Forelimb muscle (tissue), 1 donor: ENCODE measurements at regions not wholly inside any gene's neighbourhood (a gene's known extent, or its start where the extent isn't known, plus 50 kb on each side); places are given as distances from the start of the nearest gene placed in this dataset.

Source experiments
- DNase-seq: peaks from one replicate; pipeline ENCODE4 v3.0.0-alpha.2; 2013; ENCODE audit warnings: low read depth

DNA sequence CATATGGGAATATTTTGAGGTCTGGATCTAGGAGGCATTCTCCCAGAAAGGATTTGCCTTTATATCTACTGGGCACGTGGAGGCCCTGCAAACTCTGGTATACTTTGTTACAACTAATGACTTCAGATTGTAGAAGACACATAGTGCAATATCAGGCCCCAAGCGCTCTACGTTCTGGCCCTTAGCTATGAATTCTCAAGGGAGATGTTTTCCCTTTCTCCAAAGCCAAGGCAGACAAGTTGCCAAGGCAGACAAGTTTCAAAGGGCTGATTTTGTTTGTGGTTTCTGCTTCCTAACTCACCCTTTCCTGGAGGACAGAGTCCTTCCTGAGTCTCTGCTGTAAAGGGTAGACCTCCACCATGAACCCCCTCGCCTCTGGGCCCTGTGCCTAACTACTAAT lies 99.4 kb upstream of the CTTNBP2 start:
- DNase-seq = no peak

DNA sequence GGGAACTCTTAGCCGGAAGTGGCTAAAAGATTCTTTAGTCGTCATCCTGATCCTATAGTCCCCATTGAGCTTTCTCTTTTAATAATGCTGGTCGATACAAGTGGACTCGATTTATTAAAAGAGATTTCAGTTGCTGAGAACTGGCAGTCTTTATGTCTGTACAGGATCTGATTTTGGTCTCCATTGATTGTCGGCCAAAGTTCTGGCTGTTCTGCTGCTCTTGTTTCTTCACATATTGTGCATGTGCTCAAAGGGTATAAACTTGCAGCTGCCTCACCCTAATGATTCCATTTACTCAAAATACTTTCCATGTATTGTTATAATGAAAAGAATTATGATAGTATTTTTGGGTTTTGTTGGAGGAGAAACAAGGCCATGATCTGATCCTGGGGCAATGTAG lies 100.7 kb upstream of the CTTNBP2 start:
- DNase-seq = no peak

DNA sequence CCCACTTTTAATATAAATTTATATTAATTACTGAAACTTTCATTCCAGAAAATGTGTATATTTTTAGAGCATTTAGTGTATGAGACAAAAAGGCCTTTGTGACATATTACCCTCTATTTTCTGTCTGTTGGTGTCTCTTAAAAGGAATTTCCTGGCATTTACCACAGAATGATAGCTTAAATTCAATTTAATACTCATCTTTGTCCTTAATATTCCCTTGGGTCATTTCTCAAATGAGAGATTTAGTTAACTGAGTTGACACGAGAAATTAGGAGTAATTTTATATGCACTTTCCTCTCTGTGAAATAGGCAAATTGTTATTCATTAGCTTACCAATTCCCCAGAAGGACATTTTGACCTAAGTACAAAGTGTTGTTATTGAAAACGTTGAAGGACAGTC lies 101.7 kb upstream of the CTTNBP2 start:
- DNase-seq = no peak

DNA sequence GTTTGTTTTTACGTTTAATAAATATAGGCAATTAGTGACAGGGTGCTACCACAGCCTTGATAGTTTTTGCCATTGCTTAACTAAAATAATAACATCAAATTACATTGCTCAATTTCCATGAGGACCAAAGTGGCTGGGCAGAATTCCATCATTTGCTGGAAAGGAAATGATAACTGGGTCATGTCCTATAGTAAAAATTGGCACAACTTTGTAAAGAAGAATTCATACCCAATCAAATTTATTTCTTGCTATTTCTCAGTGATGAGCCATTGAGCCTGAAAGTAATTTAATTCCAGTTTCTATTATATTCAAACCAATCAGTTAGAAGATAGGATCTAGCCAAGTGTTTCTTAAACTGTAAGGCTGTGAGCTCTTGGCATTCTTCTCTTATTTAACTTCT lies 102.2 kb upstream of the CTTNBP2 start:
- DNase-seq = no peak

DNA sequence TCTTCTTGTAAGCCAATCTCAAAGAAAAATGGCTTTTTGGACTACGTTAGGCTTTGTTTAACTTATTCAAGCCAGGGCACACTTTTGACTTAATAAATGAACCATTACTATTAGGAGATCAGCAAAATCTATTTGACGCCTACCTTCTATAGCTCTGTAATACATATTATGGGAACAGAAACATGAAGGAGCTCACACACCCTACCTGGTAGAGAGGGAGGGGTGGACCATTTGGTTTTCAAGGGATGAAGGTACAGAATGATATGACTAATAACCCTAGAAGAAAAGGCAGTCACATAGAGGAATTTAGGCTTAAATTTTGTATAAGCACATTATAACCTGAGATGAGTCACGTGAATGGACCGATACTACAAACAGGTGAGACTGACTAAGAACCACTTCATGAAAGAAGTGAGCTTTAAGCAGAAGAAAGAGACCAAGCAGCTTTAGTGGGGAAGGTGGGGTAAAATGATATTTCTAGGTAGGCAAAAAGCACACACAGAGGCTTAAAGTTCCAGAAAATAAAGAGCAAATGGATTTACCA lies 106.8 kb upstream of the CTTNBP2 start:
- no peak for DNase-seq

DNA sequence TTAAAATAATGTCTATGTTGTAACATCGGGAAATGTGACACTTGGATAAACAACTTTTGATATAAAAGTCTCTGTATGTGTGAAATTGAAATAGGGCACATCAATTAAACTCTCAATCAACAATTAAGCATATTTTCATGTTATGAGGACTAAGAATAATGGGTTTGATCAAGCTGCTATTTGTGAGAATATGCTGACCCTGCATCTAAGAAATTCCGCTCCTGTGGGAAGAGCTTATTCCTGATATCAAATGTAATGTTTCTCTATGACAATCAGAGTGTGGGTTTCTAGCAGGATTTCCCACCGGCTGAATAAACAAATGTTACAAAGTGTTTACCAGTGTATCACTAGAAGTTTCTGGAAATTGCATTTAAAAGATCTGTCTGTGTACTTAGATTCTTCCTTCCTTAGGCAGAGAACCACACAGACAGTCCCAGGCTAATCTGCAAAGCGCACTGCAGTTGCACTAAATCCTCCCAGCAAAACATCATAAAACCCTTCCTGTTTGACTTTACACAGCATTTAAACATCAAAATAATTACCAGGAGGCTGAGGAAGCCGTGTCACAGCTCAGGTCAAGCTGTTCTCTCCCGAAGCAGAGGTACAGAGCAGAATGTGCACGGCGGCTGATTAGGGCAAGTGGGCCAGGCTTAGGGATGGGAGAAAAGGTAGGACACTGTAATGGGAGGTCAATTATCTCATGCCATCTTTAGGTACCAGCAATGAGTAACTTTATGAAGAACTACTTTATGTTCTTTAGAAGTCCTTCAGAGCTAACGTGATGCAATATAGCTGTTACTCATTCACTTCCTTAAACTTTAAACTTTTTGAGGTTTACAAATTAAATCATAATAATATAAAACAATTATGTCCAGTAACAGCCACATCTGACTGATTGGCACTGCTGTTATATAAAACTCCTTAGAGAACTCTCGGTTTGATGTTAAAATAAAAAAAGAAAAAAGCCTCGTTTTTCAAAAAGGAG lies 109.1 kb upstream of the CTTNBP2 start:
- DNase-seq = no peak

DNA sequence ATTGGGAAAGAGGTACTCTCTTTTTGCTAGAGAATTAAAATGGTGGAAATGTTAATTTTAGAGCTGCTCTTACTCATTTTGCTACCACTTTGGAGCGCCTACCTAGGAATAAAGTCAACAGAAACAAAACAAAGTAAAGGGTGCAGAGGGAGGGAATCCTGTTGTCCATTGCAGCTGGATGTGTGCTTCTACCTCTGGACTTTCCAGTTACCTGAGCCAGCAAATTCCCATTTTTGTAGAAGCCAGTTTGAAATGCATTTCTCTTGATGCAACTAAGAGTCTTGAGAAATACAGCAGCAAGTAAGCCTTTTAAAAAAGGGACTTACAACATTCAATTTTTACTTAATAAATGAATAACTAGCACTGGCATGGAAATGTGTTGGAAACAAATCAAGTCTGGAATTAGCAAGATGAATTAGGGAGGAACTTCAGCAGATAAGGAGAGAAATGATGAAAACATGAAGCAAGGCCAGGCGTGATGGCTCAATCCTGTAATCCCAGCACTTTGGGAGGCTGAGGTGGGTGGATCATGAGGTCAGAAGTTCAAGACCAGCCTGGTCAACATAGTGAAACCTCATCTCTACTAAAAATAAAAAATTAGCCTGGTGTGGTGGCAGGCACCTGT lies 113.5 kb upstream of the CTTNBP2 start:
- no peak for DNase-seq

DNA sequence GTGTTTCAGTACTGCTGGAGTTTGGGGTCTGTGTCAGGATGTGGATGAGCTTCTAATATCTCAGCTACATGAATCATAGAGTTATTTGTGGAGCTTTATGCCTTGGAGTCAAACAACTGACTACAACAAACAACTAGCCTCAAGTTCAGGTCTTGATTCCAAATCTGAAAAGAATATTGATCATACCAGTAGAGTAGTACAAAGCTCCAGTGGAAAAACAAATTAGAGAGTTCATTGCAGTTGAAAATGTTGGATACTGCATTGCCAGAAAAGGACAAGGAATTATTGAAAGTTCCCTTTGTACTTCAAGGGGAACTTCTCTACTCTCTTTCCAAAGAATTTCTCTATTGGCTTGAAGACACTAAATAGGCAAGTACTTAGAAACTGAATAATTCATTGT lies 117.6 kb upstream of the CTTNBP2 start:
- DNase-seq = no peak

DNA sequence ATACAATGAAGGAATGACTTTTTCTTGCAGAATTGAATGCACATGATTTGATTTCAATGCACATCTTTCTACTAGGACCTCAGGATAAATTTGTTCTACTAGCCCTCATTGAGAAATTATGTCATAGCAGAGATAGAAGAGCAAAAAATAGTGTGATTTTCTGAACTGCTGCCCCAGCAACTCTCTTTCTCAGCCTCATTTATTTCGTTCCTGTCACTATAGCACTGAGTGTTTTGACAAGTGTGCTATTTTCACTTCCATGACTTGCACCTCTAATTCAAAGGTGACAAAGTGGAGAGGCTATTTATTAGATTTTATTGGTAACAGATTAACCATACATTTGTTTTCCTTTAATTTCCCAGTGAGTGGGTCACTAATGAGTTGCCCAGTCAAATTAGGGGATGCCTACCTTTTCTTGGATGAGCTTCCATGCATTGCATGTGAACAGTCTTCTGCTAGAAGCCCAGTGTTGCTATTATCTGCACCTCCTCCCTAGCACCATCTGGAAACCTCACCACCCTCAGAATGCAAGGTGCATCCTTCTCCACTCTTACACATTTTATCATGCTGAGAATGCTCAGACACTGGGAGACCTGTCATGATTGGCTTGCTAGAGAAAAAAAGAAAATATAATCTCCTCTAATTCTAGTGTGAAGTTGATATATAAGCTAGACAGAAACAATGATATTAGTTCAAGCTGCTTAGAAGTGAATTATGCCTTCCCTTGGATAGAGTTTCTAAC lies 119.6 kb upstream of the CTTNBP2 start:
- no peak for DNase-seq

DNA sequence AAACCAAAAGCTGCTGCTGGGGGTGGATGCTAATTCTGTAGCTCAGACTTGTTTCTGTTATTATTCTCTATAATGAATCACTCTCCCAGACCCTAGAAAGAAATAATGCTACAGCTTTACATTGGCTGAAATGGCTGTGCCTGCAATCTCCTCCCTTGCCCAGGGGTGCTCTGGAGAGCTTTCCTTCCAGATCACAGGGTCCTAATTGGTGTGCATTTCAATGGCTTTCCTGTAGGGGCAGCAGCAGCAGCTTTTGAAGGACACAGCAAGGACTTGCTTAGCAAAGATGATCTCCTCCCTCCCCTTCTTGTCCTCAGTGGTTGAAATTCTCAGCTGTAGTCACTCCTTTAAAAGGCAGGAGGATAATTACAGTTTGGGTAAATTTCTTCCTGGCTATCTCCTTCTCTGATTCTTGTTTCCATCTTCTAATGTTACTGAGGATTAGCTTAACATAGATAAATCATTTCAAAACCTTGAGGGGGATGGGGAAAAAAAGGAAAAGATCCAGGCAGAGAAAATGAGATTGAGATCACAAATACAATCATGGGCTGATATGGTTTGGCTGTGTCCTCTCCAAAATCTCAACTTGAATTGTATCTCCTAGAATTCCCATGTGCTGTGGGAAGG lies 120.2 kb upstream of the CTTNBP2 start:
- no peak for DNase-seq

DNA sequence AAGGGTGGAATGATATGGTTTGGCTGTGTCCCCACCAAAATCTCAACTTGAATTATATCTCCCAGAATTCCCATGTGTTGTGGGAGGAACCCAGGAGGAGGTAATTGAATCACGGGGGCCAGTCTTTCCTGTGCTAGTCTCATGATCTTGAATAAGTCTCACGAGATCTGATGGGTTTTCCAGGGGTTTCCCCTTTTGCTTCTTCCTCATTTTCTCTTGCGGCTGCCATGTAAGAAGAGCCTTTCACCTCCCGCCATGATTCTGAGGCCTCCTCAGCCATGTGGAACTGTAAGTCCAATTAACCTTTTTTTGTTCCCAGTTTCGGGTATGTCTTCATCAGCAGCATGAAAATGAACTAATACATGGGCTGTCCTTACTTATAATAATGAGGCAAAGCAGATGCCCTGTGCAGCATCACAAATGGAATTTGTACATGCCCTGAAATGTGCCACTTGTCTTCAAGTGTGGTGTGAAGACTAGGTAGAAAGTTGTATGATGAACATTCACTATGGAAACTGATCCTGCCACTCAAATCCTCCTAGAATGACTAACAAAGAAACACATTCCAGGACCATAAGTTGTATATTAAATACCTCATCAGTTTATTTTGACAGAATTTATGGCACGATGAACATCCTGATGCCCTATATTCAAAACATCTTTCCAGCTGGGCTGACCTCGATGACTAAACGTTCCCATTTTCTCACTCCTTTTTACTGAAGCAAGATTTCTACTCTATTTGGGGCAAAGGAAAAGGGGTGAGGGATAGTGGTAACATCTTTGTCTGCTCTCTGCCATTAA lies 122.8 kb upstream of the CTTNBP2 start:
- no peak for DNase-seq

DNA sequence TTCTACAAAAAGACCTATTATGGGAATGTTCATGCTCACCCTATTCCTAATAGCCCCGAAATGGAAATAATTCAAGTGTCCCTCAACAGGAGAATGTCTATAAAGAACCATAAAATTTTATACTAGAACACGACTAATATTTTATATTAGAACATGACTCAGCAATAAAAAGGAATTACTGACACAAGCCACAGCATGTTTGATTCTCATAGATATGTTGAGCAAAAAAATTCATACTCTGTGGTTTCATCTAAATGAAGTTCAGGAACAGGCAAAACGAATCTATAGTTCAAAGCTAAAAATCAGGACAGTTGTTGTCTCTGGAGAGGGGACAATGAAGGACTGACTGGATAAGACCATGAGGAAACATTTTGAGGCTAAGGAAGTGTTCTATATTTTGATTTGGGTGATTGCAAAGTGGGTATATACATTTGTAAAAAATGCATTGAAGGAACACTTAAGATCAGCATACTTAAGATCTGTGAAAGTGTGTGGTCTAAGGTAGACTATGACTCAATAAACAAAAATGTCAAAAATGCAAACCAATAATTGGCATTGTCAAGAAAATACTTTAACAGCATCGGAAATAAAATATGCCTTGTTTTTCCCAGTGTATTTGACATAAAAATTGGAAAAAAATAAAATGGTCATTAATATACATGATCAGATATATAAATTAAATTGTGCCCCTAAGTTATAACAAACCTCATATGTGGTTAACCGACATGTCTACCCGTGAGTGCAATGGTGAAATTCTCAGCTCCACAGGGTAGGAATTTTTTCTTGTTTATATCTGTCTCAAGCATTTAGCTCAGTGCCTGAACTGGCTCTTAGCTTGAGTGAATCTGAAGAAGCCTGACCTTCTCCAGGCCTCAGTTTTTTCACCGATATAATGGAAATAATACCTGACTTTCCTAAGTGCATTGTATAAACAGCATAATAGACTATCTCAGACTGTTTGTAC lies 124.9 kb upstream of the CTTNBP2 start:
- no peak for DNase-seq

DNA sequence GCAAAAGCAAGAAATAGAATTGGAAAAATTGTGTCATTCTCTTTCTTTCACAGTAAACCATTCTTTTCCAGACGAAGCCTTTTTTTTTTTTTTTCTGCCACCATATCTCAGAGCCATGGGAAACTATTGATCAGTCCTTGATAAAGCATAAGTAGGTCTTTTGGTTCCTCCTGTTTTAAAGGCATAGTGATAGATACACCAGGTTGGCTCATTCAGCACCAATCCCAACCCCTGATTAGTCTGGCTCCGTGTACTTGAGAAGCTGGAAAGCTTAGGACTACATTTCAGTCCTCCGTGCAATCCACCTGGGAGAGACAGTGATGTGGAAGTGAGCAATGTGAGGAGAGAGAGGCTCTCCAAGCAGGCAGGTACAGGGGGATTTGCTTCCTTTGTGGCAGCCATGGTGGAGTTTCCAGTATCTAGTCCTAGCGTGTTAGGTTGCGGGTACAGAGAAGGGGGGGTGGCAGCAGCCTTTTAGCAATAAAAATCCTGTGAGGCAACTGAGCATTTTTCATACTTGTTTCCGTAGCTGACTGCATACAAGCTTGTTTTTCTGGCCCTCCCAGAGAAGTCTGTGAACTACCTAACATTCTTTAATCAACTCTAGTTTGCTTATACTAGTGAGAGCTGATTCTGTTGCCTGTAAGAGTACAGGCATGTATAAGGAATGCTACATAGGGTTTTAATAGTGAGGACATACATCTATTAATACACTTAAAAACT lies 127.4 kb upstream of the CTTNBP2 start:
- no peak for DNase-seq

DNA sequence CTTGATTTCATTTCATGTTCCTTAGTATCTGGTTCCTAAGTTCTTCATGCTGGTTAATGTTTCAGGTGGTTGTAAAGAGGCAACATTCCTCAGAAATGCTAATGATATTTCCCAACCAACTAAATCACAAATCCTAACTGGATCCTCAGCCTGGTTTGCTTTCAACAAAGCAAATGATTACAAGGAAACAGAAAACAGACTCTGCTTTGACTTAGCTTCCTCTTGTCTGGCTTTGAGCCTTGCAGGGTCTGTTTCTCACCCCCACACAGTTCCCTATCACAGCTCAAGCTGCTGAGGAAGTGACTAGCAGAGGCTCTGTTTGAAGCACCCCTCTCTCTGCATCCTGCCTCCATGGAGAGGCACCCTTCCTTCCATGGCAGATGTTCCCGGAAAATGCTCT lies 130.2 kb upstream of the CTTNBP2 start:
- DNase-seq = no peak

DNA sequence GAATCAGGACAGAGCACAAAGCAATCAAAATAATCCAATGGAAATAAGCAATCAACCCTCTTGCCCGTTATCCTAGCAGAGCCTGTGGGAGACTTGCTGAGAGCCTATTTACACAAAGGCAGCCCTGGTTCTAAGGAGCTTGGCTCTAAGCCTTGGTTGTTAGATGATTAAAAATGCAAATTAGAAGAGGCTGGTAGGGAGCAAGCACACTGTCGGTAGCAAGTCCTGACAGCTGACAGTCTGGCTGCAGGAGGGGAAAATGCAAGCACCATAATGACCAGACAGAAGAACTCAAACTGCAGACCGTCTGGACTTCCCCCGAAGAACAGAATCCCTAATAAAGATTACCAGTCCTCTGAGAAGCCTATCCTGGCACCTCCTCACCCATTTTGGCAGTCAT lies 131.8 kb upstream of the CTTNBP2 start:
- no peak for DNase-seq

DNA sequence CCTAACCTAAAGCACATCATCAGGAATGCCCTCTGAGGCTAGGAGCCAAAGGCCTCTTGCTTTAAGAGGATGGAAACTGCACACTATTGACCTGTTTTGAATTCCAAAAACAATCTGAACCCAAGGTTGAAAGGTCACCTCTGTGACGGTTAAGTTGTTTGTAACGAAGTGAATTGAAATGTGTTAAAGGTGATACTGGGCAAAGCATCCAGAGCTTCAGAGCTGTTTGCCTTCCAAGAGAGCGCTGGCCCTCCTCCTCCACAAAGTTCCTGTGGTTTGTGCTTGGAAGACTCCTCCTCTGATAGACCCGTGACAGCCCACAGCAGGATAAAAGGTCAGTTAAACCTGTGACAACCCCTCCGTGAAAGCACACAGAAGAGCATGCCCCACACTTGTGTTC lies 133.7 kb upstream of the CTTNBP2 start:
- no peak for DNase-seq

DNA sequence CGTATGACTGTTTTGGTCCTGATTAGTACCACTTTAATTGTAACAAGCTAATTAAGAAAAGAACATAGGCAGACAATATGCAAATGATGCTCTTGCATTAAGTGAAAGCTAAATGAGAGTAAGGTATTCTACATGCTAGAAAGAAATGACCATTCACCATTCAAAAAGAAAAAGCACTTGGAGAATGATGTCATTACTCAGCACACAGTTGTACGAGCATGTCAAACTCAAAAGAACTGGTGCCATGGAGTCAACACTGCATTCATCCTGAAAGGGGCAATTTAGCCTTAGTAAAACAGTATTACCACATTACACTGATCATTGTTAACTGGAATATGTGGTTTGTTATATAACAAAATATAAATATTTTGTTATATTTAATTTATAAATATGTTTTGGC lies 136.2 kb upstream of the CTTNBP2 start:
- no peak for DNase-seq

DNA sequence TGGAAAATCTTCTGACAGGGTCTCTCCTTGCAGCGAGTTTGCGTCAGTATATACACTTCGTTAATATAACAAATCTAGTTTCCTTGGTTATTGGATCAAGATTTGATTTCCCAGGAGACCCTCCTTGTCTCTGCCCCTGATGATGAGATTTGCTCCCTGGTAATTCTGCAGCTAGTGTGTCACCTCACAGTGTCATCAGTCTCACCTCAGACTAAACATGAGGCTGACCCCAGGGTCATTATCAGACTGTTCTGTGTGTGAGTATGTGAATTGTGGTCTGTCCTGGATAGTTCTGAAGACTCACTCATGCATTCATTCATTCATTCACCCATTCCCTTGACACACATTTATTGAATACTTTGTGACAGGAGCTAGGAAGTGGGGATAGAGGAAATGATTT lies 138.4 kb upstream of the CTTNBP2 start:
- no peak for DNase-seq
